ENCODE measurements at regions not wholly inside any gene's neighbourhood (a gene's known extent, or its start where the extent isn't known, plus 50 kb on each side); places are given as distances from the start of the nearest gene placed in this dataset.

GRCh38 chr6:84976526-84977362, 212.3 kb upstream of the TBX18 start:
- TF ChIP-seq CTCF (IDR thresholded peaks at IDR 0.05; ENCODE audit: insufficient read depth, low read length, poor library complexity, severe bottlenecking) (no peak), EZH2phosphoT487 (conservative IDR thresholded peaks at IDR 0.05; ENCODE audit: low read length) (no peak)
